Tibial artery (tissue), 4 donors: ENCODE measurements at regions not wholly inside any gene's neighbourhood (a gene's known extent, or its start where the extent isn't known, plus 50 kb on each side); places are given as distances from the start of the nearest gene placed in this dataset.

Experiments used
- DNase-seq, 2 donors: peaks; one replicate each; pipeline ENCODE4 v3.0.0-alpha.2; 2019
- H3K27ac ChIP-seq, 2 donors: fragments of 200-600 bp; sonication (generic) in 1 of 2; 1 replicate in 1 of 2; 2 replicates in 1 of 2; pipeline ENCODE4 v1.5.1; 2018 to 2019; ENCODE audit warnings: mild to moderate bottlenecking in 1 of 2
- H3K27me3 ChIP-seq, 2 donors: fragments of 200-600 bp; sonication (generic) in 1 of 2; one replicate each; pipeline versions ENCODE4 v1.5.1 to v1.6.0; 2016 to 2019
- H3K36me3 ChIP-seq, 3 donors: fragments of 200-600 bp; sonication (generic) in 2 of 3; one replicate each; pipeline ENCODE4 v1.5.1; 2016 to 2019; ENCODE audit warnings: mild to moderate bottlenecking in 2 of 3
- H3K4me1 ChIP-seq, 4 donors: fragments of 200-600 bp; sonication (generic) in 2 of 4; 1 replicate in 3 of 4; 2 replicates in 1 of 4; pipeline ENCODE4 v1.5.1; 2016 to 2019
- H3K4me3 ChIP-seq, 2 donors: fragments of 200-600 bp; sonication (generic) in 1 of 2; 1 replicate in 1 of 2; 2 replicates in 1 of 2; pipeline ENCODE4 v1.5.1; 2018 to 2019; ENCODE audit warnings: mild to moderate bottlenecking in 2 of 2
- H3K9me3 ChIP-seq, 3 donors: fragments of 200-600 bp; sonication (generic) in 1 of 3; one replicate each; pipeline ENCODE4 v1.5.1; 2016 to 2019
- intact Hi-C: fragments of 100-400 bp; cut with DNase I; formaldehyde crosslinking; loops from one replicate; pipeline ENCODE4 v1.15.0; 2023; ENCODE audit warnings: low total_unique reads
- TF ChIP-seq, protein P1 (sequence below), 2 experiments: fragments of 200-600 bp in 1 of 2; fragments of 450-650 bp in 1 of 2; IDR thresholded peaks; one replicate each; pipeline ENCODE4 v1.5.1; 2017 to 2019; ENCODE audit warnings: antibody characterized with exemption in 2 of 2, mild to moderate bottlenecking in 1 of 2, moderate library complexity in 1 of 2

DNA sequence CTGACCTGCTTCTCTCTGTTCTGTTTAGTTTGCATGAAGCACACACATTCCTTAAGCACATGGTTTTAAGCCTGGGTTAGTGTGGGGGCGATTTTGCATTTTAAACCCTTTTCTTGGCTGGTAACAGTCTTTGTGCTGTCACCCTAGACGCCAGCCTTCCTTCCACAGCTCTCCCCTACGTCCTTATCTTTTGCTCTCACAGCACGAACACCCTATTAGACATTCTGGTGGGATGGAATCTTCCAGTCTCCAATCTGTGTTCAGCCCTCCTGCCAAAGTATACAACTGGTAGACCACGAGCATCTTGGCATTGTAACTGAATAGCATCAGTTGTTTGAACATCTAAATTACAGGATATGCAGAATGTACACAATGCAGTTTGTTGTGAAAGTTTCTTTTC, 316.9 kb upstream of the IRX2 start:
- Histone ChIP-seq H3K27me3 (no peaks in the 10 kb centered on the region), H3K36me3 (no peaks in the 10 kb centered on the region), H3K4me1 (no peaks in the 10 kb centered on the region), H3K9me3 (no peaks in the 10 kb centered on the region), H3K27ac (no peak overlapping the region), H3K4me3 (no peak overlapping the region)
- no peak for DNase-seq
- TF ChIP-seq, protein P1, sequence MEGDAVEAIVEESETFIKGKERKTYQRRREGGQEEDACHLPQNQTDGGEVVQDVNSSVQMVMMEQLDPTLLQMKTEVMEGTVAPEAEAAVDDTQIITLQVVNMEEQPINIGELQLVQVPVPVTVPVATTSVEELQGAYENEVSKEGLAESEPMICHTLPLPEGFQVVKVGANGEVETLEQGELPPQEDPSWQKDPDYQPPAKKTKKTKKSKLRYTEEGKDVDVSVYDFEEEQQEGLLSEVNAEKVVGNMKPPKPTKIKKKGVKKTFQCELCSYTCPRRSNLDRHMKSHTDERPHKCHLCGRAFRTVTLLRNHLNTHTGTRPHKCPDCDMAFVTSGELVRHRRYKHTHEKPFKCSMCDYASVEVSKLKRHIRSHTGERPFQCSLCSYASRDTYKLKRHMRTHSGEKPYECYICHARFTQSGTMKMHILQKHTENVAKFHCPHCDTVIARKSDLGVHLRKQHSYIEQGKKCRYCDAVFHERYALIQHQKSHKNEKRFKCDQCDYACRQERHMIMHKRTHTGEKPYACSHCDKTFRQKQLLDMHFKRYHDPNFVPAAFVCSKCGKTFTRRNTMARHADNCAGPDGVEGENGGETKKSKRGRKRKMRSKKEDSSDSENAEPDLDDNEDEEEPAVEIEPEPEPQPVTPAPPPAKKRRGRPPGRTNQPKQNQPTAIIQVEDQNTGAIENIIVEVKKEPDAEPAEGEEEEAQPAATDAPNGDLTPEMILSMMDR (IDR thresholded peaks at IDR 0.05): no peak
- intact Hi-C loops: no loop called here

DNA sequence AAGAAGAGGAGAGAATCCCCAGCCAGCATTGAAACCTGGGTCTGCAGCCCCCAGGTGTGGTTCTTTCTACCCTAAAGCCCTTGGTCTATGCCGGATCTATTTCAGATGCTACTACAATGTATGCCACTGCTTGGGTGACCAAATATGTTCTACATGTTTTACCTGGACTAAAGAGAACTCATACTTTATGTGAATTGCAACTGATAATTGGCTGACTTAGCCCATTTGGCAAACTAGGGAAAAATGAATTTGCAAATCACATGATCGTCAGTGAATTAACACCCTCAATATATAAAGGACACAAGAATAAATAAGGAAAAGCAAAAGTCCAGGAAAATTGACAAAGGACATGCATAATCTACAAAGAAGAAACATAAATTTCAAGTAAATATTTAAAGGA, 308.8 kb upstream of the IRX2 start:
- no peak overlapping the region for H3K4me3 ChIP-seq
- TF ChIP-seq, protein P1 (IDR thresholded peaks at IDR 0.05): no peak
- no peaks in the 10 kb centered on the region for H3K36me3 ChIP-seq
- no peak overlapping the region for H3K27ac ChIP-seq
- peaks cover 0 to 12% of the 10 kb centered on the region in 2 donors for H3K27me3 ChIP-seq
- peaks cover 0 to 16% (median 0%) of the 10 kb centered on the region in 3 donors for H3K9me3 ChIP-seq
- intact Hi-C loops: no loop called here
- H3K4me1 ChIP-seq: no peaks in the 10 kb centered on the region
- DNase-seq: no peak

DNA sequence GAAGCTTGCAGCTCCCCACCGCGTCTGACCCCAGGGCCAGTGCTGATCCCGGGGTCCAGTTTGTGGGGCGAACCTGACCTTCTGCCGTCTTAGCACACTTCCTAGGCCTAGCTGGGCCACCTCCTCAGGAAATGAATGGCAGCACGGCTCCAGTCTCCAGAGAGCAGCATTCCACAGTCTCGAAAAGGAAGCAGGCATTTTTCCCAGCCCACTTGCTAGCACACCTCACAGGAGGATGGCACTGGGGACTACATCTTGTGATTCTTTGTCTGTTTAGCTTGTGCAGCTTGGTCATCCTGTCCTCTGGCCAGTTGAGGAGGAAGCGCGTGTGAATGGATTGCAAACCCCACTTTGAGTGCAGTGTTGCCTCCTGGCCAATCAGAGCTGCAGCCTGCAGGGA, 308.0 kb upstream of the IRX2 start:
- intact Hi-C loops: no loop called here
- DNase-seq: no peak
- TF ChIP-seq, protein P1 (IDR thresholded peaks at IDR 0.05): no peak
- H3K27me3 ChIP-seq: peaks cover 0 to 12% of the 10 kb centered on the region in 2 donors
- H3K4me3 ChIP-seq: no peak overlapping the region
- H3K9me3 ChIP-seq: peaks cover 0 to 16% (median 0%) of the 10 kb centered on the region in 3 donors
- H3K4me1 ChIP-seq: no peaks in the 10 kb centered on the region
- H3K36me3 ChIP-seq: no peaks in the 10 kb centered on the region
- H3K27ac ChIP-seq: no peak overlapping the region

DNA sequence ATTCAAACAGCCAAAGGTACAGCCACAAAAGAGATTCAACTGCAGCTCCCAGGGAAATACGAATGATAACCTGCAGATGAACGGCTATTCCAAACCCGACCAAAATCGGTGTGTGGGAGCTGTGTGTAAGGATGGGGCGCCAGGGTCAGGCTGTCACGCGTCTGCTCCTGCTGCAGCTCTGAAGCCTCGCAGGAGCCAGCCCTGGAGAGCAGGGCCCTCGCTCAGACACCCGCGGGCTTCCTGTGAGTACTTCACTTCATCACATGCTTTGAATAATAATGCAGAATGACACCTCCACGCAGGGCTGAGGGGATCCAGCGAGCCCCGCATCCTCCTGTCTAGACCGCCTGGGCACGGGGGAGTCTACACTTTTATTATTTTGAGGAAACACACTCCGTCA, 307.5 kb upstream of the IRX2 start:
- Histone ChIP-seq H3K4me1 (no peaks in the 10 kb centered on the region), H3K36me3 (no peaks in the 10 kb centered on the region), H3K4me3 (no peak overlapping the region), H3K9me3 (peaks cover 0 to 16% (median 0%) of the 10 kb centered on the region in 3 donors), H3K27me3 (peaks cover 0 to 12% of the 10 kb centered on the region in 2 donors), H3K27ac (no peak overlapping the region)
- DNase-seq: no peak
- intact Hi-C loops: no loop called here
- TF ChIP-seq, protein P1 (IDR thresholded peaks at IDR 0.05): no peak

DNA sequence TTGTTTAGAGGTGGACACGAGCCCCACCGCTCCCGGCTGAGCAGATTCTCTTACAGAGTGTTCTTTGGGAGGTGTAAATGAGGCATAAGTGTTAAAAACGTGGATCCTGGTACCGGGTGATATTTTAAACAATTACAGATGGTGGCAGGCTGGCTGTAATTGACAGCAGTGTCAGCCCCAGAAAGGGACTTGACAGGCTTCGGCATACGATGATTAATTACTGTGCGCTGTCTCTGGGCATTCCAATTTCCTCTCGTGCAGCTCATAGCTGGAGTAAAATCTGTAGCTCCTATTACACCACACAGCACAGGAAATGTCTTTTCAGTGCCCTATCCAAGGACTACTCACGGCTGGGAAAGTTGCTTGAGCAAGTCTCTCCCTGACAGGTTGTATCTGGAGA, 305.4 kb upstream of the IRX2 start:
- intact Hi-C loops: no loop called here
- H3K36me3 ChIP-seq: no peaks in the 10 kb centered on the region
- no peak for DNase-seq
- H3K9me3 ChIP-seq: peaks cover 0 to 7% (median 0%) of the 10 kb centered on the region in 3 donors
- TF ChIP-seq, protein P1 (IDR thresholded peaks at IDR 0.05): no peak
- H3K4me3 ChIP-seq: no peak overlapping the region
- H3K27ac ChIP-seq: no peak overlapping the region
- H3K27me3 ChIP-seq: peaks cover 0 to 12% of the 10 kb centered on the region in 2 donors
- no peaks in the 10 kb centered on the region for H3K4me1 ChIP-seq

DNA sequence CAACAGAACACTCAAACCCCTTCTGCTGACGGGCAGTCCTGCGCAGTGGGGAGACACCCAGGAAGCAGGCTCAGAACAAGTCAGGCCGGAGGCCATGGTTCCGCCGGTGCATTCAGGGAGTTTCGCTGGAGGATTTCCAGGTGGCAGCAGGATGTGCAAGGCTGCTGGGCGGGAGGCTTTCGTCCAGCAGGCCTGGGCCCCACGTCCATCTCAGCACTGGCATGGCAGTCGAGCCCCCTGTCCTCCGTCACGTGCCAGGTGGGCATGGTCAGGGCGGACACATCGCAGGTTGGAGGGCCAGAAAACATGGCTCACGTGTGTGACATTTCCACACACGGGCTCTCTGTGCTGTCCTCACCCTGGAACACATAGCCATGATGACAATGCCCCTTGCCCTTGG, 299.9 kb upstream of the IRX2 start:
- no peak for DNase-seq
- TF ChIP-seq, protein P1 (IDR thresholded peaks at IDR 0.05): no peak
- no peaks in the 10 kb centered on the region for H3K4me1 ChIP-seq
- H3K27ac ChIP-seq: no peak overlapping the region
- no peaks in the 10 kb centered on the region for H3K36me3 ChIP-seq
- H3K9me3 ChIP-seq: no peaks in the 10 kb centered on the region
- H3K4me3 ChIP-seq: no peak overlapping the region
- H3K27me3 ChIP-seq: no peaks in the 10 kb centered on the region
- intact Hi-C loops: no loop called here
